A549 (cell line): ENCODE measurements at regions not wholly inside any gene's neighbourhood (a gene's known extent, or its start where the extent isn't known, plus 50 kb on each side); places are given as distances from the start of the nearest gene placed in this dataset.
A peak's percentile ranks its signal among the peaks of the same experiment; 100 is the strongest.

ENCODE experiments used
- ATAC-seq, 2 experiments: fragments of 200-7000 bp in 1 of 2; fragments of >200 bp in 1 of 2; cut with Nextera tagmentation in 1 of 2; cut with Tn5 transposase in 1 of 2; 3 replicates each; pipeline versions ENCODE4 v1.8.0 to v1.9.1; 2018 to 2020; ENCODE audit warnings: mild to moderate bottlenecking in 1 of 2, moderate library complexity in 1 of 2
- CTCF ChIA-PET: fragments of 300-600 bp; sonication (Branson Sonifier 250); formaldehyde crosslinking; extraction: SDS; loops from one replicate; lab custom pipeline; 2021; ENCODE audit warnings: antibody characterized with exemption, inconsistent platforms; lab: Yijun Ruan, JAX
- POLR2A ChIA-PET: fragments of 350-600 bp; formaldehyde crosslinking; extraction: SDS; loops from one replicate; lab custom pipeline; 2021; ENCODE audit warnings: antibody characterized with exemption, inconsistent platforms; lab: Yijun Ruan, JAX
- DNase-seq, 2 experiments: peaks; one replicate each; pipeline versions ENCODE4 v3.0.0 to v3.0.0-alpha.2; 2011 to 2016; ENCODE audit warnings: low read depth in 1 of 2, low spot score in 1 of 2
- FAIRE-seq: peaks from 2 replicates; lab custom pipeline; 2011; peaks lifted over from hg19 to GRCh38; lab: Jason Lieb, UNC
- H3K27ac ChIP-seq, 2 experiments: fragments of >200 bp; sonication (Bioruptor Twin); formaldehyde crosslinking; 3 replicates each; pipeline ENCODE4 v1.5.1; 2016 to 2017
- H3K4me1 ChIP-seq: fragments of >200 bp; sonication (Bioruptor Twin); formaldehyde crosslinking; 3 replicates; pipeline ENCODE4 v1.6.1; 2016
- H3K4me2 ChIP-seq: fragments of >200 bp; sonication (Bioruptor Twin); formaldehyde crosslinking; 3 replicates; pipeline ENCODE4 v1.6.1; 2016
- H3K4me3 ChIP-seq: fragments of >200 bp; sonication (Bioruptor Twin); formaldehyde crosslinking; 3 replicates; pipeline ENCODE4 v1.5.1; 2016
- H3K9me3 ChIP-seq: fragments of >200 bp; sonication (Bioruptor Twin); formaldehyde crosslinking; 3 replicates; pipeline ENCODE4 v1.6.1; 2016
- CBX2 ChIP-seq: fragments of 200-600 bp; sonication (generic); IDR thresholded peaks from 2 replicates; pipeline ENCODE4 v1.6.1; 2016; ENCODE audit warnings: low read depth, mild to moderate bottlenecking, borderline replicate concordance
- CEBPB ChIP-seq, 2 experiments: fragments of >200 bp in 1 of 2; sonication (Bioruptor Twin) in 1 of 2; formaldehyde crosslinking in 1 of 2; IDR thresholded peaks; 2 replicates each; pipeline ENCODE4 v1.6.1; 2012 to 2016
- CHD2 ChIP-seq: fragments of 150-350 bp; IDR thresholded peaks from 2 replicates; pipeline ENCODE4 v1.6.1; 2014; ENCODE audit warnings: low read length; ENCODE audit not compliant: partially characterized antibody
- CHD4 ChIP-seq: fragments of 200-600 bp; sonication (generic); IDR thresholded peaks from 2 replicates; pipeline ENCODE4 v1.6.1; 2016; ENCODE audit warnings: antibody characterized with exemption, mild to moderate bottlenecking, borderline replicate concordance
- E2F6 ChIP-seq: IDR thresholded peaks from 2 replicates; pipeline ENCODE4 v1.6.1; 2012; ENCODE audit warnings: low read depth, borderline replicate concordance
- EP300 ChIP-seq, 2 experiments: fragments of >200 bp; sonication (Bioruptor Twin); formaldehyde crosslinking; IDR thresholded peaks; 2 replicates in 1 of 2; 3 replicates in 1 of 2; pipeline ENCODE4 v1.6.1; 2016 to 2017
- FOSB ChIP-seq: fragments of 250-450 bp; sonication (Bioruptor Pico); IDR thresholded peaks from 2 replicates; pipeline ENCODE4 v1.5.0; 2020; ENCODE audit warnings: mild to moderate bottlenecking, moderate library complexity
- HEYL ChIP-seq: fragments of 250-450 bp; sonication (Bioruptor Pico); IDR thresholded peaks from 2 replicates; pipeline ENCODE4 v1.8.0; 2021; ENCODE audit warnings: mild to moderate bottlenecking, moderate library complexity
- HOXB5 ChIP-seq: fragments of 250-450 bp; sonication (Bioruptor Pico); IDR thresholded peaks from 2 replicates; pipeline ENCODE4 v1.5.0; 2020; ENCODE audit warnings: mild to moderate bottlenecking, moderate library complexity
- JUNB ChIP-seq: fragments of >200 bp; sonication (Bioruptor Twin); formaldehyde crosslinking; IDR thresholded peaks from 2 replicates; pipeline ENCODE4 v1.6.1; 2016
- KDM1A ChIP-seq: fragments of 200-600 bp; sonication (generic); IDR thresholded peaks from 2 replicates; pipeline ENCODE4 v1.6.1; 2016; ENCODE audit warnings: low read depth, mild to moderate bottlenecking
- KDM5A ChIP-seq: fragments of 200-600 bp; sonication (generic); IDR thresholded peaks from 2 replicates; pipeline ENCODE4 v1.6.1; 2016; ENCODE audit warnings: antibody characterized with exemption, mild to moderate bottlenecking
- MAFK ChIP-seq: fragments of 450-650 bp; IDR thresholded peaks from 2 replicates; pipeline ENCODE4 v1.6.1; 2014; ENCODE audit not compliant: partially characterized antibody
- NPAS2 ChIP-seq: fragments of 250-450 bp; sonication (Bioruptor Pico); IDR thresholded peaks from 2 replicates; pipeline ENCODE4 v1.8.0; 2022; ENCODE audit warnings: mild to moderate bottlenecking, moderate library complexity, borderline replicate concordance
- NR3C1 ChIP-seq: fragments of >200 bp; sonication (Bioruptor Twin); formaldehyde crosslinking; IDR thresholded peaks from 3 replicates; pipeline ENCODE4 v1.6.1; 2017
- PBX3 ChIP-seq: IDR thresholded peaks from 2 replicates; pipeline ENCODE4 v1.6.1; 2012
- PHF8 ChIP-seq: fragments of 200-600 bp; sonication (generic); IDR thresholded peaks from 2 replicates; pipeline ENCODE4 v1.6.1; 2016; ENCODE audit warnings: low read depth, mild to moderate bottlenecking, antibody characterized with exemption, moderate library complexity, borderline replicate concordance
- POLR2A ChIP-seq: IDR thresholded peaks from 2 replicates; pipeline ENCODE4 v1.6.1; 2012; ENCODE audit warnings: mild to moderate bottlenecking, low read length
- POLR2AphosphoS2 ChIP-seq: conservative IDR thresholded peaks from 2 replicates; pipeline ENCODE4 v1.6.1; 2012; ENCODE audit warnings: low read length, improper control_type of control experiment, inconsistent platforms
- RAD21 ChIP-seq, 2 experiments: fragments of >200 bp in 1 of 2; sonication (Bioruptor Twin) in 1 of 2; formaldehyde crosslinking in 1 of 2; IDR thresholded peaks in 1 of 2; conservative IDR thresholded peaks in 1 of 2; 2 replicates in 1 of 2; 3 replicates in 1 of 2; pipeline ENCODE4 v1.6.1; 2012 to 2018; ENCODE audit warnings: inconsistent platforms in 1 of 2
- SMC3 ChIP-seq: fragments of >200 bp; sonication (Bioruptor Twin); formaldehyde crosslinking; IDR thresholded peaks from 3 replicates; pipeline ENCODE4 v1.6.1; 2018; ENCODE audit warnings: inconsistent platforms
- SREBF2 ChIP-seq: fragments of 450-650 bp; IDR thresholded peaks from 2 replicates; pipeline ENCODE4 v1.6.1; 2014; ENCODE audit warnings: mild to moderate bottlenecking, moderate library complexity
- TP53 ChIP-seq: fragments of 250-450 bp; sonication (Bioruptor Pico); IDR thresholded peaks from 2 replicates; pipeline ENCODE4 v1.5.0; 2021; ENCODE audit warnings: mild to moderate bottlenecking, moderate library complexity
- USF2 ChIP-seq: fragments of 450-650 bp; IDR thresholded peaks from 2 replicates; pipeline ENCODE4 v1.6.1; 2014; ENCODE audit warnings: antibody characterized with exemption
- ZC3H11A ChIP-seq: fragments of 450-650 bp; IDR thresholded peaks from 2 replicates; pipeline ENCODE4 v1.6.1; 2014; ENCODE audit warnings: antibody characterized with exemption, mild to moderate bottlenecking
- ZFP36 ChIP-seq: fragments of 450-650 bp; IDR thresholded peaks from 2 replicates; pipeline ENCODE4 v1.6.1; 2014; ENCODE audit warnings: borderline replicate concordance; ENCODE audit not compliant: partially characterized antibody
- ZNF302 ChIP-seq: fragments of 250-450 bp; sonication (Bioruptor Pico); IDR thresholded peaks from 2 replicates; pipeline ENCODE4 v1.9.0; 2021; ENCODE audit warnings: inconsistent platforms, mild to moderate bottlenecking, moderate library complexity
- WGBS: methylation state at CpG from one replicate; pipeline ENCODE4 v1.1.6; 2017; ENCODE audit errors: missing lambda C conversion rate; 5-methylcytosine and 5-hydroxymethylcytosine counted together

- TF ChIP-seq KDM5A: no peak
- no peak for TF ChIP-seq CBX2
- no peak for TF ChIP-seq MAFK
- TF ChIP-seq POLR2A: no peak
- TF ChIP-seq SMC3: no peak
- no peak for TF ChIP-seq USF2
- TF ChIP-seq HEYL (CRISPR knock-in tag): no peak
- no peak for TF ChIP-seq ZNF302 (CRISPR knock-in tag)
- no peak for TF ChIP-seq NPAS2
- TF ChIP-seq JUNB: no peak
- no peak for TF ChIP-seq PBX3
- no peak for TF ChIP-seq TP53 (CRISPR knock-in tag)
- TF ChIP-seq PHF8: no peak
- TF ChIP-seq KDM1A: no peak
- no peak for TF ChIP-seq ZFP36
- TF ChIP-seq, all 56 proteins: peak for 0
- Histone ChIP-seq H3K4me2 (peak overlapping the region; percentile 45; the same call in 2 of the 3 replicates), H3K27ac (no peak overlapping the region), H3K4me3 (no peak overlapping the region), H3K9me3 (no peaks in the 10 kb centered on the region), H3K4me1 (peaks cover 18% of the 10 kb centered on the region; the same call in 2 of the 3 replicates)
- DNase-seq: no peak
- CTCF ChIA-PET: no interaction called here
- ATAC-seq: no peak
- FAIRE-seq: no peak
- WGBS: 4% methylated on average over 1 of the region's 1 CpG
- POLR2A ChIA-PET: no interaction called here
These were observed 472.0 kb upstream of the FZD8 start for GRCh38 chr10:36114141-36114540.

- CTCF ChIA-PET: interaction anchor here (0.6 kb wide), 1 partner anchor 278 kb away, joined by 3 read pairs; no protein-coding TSS in a partner anchor
- 58% methylated on average over 2 of the region's 2 CpGs for WGBS
- POLR2A ChIA-PET: no interaction called here
- Histone ChIP-seq H3K4me2 (no peak overlapping the region), H3K4me1 (peaks cover 18% of the 10 kb centered on the region; the same call in 2 of the 3 replicates), H3K4me3 (no peak overlapping the region), H3K9me3 (no peaks in the 10 kb centered on the region), H3K27ac (no peak overlapping the region)
- FAIRE-seq: no peak
- TF ChIP-seq ZNF302 (CRISPR knock-in tag) (no peak), HEYL (CRISPR knock-in tag) (no peak), NPAS2 (no peak), SREBF2 (no peak), PBX3 (no peak), E2F6 (no peak), KDM5A (no peak), MAFK (no peak), NR3C1 (no peak), RAD21 (conservative IDR thresholded peaks at IDR 0.05 in 1 of 2, IDR thresholded peaks at IDR 0.05 in 1 of 2) (no peak), EP300 (IDR thresholded peaks at IDR 0.05) (no peak), FOSB (CRISPR knock-in tag) (no peak), CHD2 (no peak), CEBPB (IDR thresholded peaks at IDR 0.05) (no peak), ZC3H11A (no peak), POLR2AphosphoS2 (no peak), CHD4 (no peak), HOXB5 (CRISPR knock-in tag) (no peak)
- ATAC-seq: no peak
- no peak for DNase-seq
These were observed 469.6 kb upstream of the FZD8 start for GRCh38 chr10:36111676-36112075.
